ENCODE measurements at regions not wholly inside any gene's neighbourhood (a gene's known extent, or its start where the extent isn't known, plus 50 kb on each side); places are given as distances from the start of the nearest gene placed in this dataset.

DNA sequence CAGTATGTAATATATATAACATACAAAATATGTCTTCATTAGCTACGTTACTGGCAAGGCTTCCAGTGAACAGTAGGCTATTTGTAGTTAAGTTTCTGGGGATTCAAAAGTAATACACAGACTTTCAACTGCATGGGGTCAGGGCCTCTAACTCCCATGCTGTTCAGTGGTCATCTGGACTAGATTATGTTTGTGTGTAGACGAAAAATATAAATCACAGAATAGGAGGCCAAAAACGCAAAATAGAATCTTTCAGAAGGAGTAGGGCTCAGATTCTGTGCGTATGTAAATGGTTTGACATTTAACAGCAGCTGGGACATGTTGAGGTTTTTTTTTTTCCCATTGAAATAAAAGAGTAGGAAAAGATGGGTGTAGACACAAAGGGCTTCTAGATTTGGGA, 1048.7 kb upstream of the WWC1 start:
- no peak for DNase-seq

DNA sequence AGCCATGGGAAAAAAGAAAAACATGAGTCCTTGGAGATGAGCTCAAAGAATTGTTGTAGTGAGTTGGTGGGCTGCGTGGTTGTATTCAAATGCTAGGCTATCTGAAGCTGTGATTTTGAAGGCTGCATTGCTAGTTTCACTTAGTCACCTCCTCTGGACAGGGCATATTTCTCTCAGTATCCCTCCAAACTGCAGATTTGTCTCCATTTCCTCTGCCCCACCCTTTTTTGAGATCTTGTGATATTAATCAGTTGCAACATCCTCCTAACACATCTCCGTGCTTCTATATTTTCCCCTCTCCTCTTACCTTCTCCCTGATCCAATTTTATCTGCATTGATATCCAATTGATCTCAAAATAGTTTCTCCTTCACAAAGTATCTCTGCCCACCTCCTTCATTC, 1048.0 kb upstream of the WWC1 start:
- DNase-seq, result no peak

DNA sequence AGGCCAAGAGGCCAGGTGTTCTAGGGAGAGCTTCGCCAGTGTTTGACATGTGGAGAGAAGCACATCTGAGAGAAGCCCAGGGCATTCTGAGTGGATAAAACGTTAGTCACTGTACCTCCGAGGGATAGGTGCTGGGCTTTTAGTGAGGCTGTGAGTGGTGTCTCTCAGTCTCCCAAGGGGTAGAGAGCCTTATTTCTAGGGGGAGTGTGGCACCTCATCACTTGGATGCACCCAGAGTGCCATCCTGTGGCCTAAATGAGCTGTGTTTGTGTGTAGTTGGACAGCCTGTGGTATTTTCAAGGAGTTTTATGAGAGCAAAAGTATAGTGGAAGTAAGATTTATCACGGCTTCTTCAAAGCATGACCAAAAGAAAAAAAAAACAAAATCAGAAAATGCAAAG, 1046.9 kb upstream of the WWC1 start:
- DNase-seq, result no peak

DNA sequence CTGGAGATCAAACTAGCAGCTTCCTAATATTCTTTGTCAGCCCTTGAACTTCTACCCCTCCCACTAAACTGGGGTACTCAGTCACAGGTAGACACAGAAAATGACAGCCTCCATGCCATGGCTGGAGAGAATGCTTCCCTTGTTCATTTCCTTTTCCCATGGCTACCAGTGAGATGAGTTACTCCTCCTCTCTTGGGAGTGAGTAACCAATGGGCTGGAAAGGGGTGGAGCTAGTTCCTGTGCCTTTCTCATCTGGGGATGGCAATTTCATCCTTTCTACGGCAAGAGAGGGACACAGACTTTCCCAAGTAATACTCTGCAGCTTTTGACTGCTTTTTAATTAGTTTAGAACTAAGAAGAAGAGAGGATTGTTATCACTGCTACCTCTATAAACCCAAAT, 1045.6 kb upstream of the WWC1 start:
- DNase-seq, result no peak

DNA sequence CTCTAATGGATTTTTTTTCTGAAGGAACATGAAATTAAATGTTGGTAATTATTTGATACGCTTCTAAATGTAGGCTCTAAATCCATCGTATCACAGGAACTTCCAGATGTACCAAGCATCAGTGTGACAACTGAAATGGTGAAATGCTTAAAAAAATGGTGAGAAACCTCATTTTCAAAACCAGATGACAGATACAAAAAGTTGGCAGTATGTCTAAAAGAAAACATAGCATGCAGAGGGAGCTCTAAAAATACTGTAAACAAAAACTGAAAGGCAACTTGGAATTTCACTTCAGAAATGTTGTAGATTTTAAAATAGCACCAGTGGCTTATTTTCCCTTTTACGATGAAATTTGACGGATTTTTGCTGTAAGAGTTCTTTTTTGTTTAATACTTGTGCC, 1043.6 kb upstream of the WWC1 start:
- no peak for DNase-seq

DNA sequence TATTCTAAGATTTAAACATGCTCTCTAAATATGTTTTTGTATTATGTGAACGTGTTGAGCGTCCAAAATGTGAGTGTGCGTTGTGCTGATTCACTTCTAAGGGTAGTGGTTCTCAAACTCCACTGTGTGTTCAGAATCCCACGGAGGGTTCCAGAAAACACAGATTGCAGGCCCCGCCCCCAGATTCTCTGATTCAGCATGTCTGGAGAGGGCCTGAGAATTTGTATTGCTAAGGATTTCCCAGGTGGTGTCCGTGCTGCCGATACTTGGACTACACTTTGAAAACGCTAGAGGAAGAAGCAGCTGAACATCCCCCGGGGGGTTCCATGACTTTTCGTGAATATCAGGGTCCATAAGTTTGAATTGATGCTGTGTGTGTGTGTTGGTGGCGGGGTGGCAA, 1043.2 kb upstream of the WWC1 start:
- DNase-seq, result no peak

DNA sequence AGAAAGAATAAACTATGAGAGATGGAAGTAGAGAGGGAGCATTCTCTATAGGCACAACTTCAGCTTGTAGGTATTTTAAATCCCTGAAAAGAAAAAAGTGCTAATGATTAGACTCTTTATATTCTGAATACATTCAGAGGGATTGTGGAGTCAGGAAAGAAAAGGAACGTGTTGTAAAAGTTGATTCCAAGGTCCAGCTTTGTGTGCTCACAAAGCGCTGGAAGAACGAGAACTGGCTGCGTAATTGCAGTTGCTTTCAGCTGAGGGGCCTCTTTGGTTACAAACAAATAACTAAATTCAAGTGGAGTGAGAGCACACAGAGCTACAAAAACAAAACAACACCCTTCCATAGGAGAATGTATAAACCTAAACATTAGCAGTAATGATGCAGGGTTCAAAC, 1040.4 kb upstream of the WWC1 start:
- no peak for DNase-seq

DNA sequence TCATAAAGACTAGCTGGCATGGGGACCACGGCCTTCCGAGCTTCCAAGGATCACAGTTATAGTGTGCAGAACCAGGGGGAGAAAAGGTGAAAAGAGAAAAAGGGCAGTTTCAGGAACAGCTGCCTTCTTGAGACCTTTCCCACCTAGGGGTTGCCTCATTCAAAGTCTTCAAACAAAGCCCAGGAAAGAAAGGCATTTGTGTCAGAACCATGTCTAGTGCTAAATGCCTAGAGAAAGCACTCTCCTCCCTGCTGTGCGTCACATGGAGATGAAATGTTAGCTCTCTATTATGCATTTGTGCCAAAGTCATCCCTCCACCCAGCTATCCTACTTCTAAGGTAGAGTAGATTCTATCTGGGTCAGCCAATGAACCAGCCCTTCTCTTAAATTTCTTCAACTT, 1037.3 kb upstream of the WWC1 start:
- no peak for DNase-seq

DNA sequence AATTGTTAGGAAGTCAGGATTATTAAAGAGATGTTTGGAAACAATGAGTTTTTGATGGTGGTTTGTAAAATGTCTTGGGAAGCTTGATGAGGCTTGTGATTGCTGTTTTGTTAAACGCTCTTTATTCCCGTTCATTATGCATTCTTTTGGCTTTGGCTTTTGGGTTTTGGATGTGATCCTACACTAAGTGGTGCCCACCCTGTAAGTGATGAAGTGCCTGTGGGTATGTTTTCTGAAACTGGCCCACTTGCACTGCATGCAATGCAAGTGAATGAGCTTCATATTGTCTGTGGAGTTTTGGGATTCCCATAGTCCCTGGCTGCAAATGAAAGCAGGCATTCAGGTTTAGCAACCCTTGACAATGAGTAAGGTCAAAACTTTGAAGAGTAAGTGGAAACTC, 1035.5 kb upstream of the WWC1 start:
- DNase-seq, result no peak

DNA sequence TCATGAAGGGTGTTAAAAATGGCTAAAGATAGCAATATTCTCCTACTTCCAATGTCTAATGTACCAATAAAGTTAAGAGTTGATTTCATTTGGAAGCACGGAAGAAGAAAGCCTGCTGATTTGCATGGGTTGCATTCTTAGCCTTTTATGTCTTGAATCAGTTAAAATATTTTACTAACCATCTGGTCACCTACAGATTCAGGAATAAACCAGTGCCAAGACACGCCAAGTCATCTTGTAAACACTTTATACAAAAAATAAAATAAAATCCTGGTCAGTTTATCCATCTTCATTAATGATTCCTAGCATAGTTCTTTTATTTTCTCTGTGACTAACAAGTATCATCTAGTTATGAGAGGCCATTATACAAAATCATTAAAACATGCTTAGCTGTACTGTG, 1031.6 kb upstream of the WWC1 start:
- DNase-seq, result no peak

DNA sequence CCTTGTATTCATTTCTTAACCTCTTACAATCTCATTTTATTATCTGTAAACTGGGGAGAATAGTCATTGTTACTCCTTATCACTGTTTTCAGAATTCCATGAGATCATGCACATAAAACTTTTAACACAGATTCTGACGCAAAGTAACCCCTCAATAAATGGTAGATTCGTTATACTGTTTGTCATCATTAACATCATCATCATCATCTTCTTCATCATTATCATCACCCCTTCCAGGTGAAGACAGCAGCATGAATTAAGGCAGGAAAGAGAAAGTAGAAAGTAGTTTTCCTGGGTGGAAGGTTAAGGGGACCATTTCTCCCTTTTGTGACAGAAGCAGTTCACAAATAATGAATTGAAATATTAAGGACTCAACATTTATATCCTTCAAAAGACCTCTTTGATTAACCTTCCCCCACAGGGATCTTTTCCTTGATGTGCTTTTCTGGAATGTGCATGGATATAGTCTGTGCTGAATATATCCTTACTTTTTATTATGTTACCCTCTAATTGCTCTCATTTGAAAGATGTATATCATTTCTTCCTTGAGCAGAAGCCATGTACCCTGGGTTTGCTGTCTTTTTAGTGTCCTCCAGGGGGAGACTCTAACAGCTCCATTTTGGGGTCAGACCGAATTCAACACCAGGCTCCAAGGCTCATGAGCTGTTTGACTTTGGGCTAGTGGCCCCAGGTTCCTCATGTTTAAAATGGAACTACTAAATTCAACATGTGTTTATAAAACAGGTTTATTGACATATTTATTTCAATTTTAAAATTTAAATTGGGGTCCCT, 1029.9 kb upstream of the WWC1 start:
- no peak for DNase-seq

DNA sequence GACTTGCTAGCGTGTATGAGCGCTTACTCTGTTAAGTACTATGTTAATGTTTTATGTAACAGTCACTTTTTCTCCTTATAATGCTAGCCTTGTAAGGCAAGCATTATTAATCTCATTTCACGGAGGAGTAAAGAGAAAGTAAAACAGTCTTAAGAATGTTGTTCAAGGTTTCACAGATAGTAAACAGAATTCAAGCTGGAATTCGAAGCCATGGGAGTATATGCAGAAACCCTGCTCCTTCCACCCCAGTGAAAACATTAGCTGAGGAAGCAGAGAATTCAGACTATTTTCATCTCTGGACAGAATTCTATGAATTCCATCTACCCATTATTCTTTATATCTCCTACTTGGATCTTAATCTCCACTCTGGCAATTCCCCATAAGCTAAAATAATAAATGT, 1028.3 kb upstream of the WWC1 start:
- DNase-seq, result no peak

DNA sequence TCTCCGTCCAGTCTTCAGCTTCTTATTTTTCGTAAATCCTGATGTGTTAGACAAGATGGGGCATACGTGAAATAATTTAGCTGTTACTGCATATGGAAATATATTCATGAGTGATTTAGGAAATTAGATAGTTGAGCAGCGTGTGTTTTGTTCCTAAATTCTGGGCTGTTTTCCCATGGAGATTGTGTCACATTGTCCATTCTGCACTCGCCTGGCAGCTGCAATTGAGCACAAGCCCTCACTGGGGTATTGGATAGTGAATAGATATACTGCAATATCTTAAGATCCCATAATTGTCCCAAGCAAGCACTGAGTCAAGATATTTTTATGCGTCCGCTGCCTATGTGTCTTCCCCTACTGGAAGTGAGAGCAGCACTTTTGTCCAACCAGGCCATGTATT, 1027.1 kb upstream of the WWC1 start:
- no peak for DNase-seq

DNA sequence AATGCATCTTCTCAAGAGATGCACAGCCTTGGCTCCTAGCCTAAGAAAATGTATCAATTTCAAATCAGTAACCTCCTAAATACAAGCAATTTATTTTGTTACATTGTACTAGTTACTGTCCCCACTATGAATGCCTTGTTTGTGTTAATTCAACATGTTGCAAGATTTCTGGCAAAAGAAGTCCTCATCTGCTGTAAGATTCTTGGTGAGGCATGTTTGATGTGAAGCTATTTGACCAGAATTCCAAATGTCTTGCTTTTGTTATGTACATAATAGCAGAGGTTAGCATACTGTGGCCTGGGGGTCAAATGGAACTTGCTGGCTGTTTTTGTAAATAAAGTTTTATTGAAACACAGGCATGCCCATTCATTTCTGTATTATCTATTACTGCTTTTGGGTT, 1023.1 kb upstream of the WWC1 start:
- no peak for DNase-seq

DNA sequence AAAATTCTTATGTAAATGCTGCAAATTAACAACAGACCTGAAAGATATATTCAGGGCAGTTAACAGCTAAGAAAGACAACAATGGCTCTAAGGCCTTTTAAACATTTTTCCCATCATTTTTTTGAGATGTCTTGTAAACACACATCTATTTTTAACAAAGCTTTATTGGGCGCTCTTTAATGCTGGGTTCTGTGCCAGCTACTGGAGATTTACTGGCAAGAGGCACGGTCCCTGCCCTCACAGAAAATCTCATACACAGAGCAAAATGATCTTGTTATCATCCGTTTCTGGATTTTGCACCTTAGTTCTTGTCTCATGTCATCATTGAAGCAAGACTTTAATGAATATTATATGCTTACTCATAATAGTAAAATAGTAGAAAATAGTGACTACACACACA, 1022.3 kb upstream of the WWC1 start:
- no peak for DNase-seq

DNA sequence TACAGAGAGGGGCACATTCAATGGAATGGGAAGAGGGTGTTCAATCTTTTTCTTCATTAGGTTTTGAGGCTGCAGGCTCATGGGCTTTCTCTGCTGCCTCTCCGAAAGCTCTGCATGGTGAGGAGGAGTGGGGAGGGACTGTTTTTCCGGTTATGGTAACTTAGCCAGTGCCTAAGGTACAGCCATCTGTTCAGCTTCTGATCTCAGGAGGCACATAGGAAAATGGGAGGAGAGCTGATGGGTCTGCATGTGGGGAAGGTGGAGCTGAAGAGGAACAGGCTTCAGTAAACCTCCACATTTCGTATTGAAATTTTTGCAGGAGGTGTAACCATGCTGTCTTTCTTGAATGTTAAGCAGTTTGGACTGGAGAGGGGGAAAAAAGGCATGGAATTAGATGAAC, 1020.4 kb upstream of the WWC1 start:
- no peak for DNase-seq

DNA sequence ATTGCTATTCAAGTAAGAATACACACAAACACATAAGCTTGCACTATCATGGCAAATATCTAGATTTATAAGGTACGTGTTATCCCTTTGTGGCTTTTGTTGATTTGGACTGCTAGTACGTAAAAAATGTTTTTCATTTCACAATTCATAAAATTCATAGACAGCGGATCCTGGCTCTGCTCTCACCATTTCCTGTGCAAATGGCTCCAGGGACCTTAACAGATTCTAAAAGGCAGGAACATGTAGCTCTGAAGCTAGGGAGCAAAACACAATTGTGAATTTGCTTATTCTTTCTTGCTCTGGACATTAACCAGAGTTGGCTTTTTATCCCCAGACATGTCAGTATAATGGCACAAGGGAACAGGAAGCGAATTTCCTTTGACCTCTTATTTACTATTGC, 1019.9 kb upstream of the WWC1 start:
- DNase-seq, result no peak

DNA sequence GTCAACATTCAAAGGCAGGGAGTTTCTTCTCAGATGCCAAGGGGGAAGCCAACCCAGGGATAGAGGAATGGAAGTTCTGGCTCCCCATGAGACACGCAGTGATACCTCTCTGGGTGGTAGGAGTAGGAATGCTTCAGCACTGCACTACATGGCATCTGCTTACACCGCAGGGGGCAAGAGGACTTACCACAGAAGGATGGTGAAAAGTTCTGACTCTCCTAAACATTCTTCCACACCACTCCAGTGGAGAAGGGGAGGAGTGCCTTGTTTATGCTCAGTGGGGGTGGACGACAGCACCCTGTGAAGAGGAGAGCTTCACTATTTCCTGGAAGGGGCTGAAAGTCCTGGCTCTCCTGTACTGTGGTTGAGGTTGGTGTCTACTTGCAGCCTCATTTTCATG, 1011.3 kb upstream of the WWC1 start:
- DNase-seq, result no peak

DNA sequence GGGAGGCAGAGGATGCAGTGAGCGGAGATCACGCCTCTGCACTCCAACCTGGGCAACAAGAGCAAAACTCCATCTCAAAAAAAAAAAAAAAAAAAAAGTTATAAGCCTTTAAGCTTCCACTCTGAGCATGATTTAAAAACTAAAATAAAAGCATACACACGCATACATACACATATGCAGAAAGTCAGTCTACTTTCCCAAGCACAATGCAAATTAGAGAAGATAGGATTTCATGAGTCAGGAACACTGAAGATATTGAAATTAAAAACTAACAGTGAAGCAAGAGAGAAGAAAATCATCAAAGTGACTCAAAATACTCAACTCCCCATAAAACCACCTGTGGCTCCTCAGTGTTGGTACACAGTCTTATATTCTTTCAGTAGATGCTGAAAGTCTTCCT, 1009.5 kb upstream of the WWC1 start:
- DNase-seq, result no peak

DNA sequence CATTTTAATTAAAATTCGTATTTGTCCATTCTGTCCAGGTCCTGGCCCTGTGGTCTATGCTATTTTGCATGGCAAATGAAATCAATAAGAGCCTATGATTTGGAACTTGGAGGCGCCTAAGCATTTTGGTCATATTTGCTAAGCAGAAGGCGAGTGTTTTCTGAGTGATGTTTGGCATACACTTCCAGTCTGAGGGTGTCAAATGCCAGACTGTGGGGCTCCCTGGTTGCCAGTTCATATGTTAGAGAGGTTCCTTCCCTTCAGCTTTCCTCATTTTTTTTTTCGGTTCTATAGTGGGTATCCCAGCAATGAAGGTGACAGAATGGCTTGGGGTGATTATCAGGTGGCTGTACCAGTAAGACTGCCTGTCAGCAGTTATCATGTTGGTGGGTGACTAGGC, 1007.8 kb upstream of the WWC1 start:
- DNase-seq, result no peak

DNA sequence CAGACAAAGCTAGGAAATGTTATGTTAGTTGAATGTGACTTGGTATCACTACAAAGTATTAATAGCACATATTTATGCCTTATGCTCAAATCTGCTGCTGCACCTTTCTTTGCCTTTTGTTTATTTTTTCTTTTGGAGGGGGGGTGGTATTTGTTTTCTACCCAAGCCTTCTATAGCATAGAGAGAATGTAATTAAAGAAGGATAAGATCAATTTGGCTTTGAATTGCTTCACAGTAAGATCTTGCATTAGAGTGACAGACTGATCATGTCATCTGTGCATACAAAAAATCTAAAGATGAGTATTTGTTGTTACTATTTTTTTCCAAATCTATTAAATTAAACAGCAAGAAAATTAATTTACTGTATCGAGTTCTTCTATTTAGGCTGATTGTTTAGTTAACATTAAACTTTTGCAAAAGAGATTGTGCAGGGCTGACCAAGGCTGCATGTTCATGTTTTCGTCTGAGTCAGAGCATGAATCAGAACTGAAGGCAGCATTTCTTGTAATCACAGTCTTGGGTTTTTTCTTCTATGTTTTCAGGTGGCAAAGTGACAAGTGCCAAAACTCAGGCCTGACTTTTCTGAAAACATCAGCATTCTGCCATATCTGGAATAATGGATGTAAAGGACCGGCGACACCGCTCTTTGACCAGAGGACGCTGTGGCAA, 1007.1 kb upstream of the WWC1 start:
- no peak for DNase-seq

DNA sequence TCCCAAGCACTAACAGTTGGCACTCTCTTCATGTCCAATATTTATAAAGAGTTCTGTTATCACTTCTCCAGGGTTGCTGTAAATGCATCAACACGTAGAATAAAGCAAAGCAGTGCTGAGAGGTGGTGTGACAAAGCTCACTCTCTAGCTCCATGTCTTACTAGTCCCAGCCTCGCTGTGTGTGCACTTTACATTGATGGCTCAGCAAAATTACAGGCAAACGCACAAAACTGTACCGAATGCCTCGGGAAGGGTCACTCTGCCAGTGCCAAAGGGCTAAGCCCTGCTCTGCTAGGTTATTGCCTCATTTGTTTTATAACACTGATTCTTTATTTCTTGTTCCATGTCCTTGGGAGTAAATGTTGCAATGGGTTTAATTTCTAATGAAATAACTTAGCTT, 1005.9 kb upstream of the WWC1 start:
- DNase-seq, result no peak

DNA sequence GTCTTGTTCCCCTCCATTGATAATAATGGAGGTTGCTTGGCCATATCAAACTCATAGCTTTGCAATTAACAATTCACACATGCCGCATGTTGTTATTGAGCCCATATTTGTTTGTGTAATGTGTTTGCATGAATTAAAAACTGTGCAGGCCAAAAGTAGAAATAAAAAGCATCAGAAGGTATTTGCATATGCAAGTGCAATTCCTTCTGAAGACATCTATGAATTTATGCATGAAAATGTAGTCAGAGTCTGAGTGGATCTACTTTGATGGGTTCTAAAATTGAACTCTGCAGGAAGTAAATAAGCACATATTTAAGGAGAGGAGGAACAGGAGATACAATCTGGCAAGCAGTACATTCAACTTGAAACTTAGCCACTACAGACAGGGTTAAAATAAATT, 1004.6 kb upstream of the WWC1 start:
- DNase-seq, result no peak

DNA sequence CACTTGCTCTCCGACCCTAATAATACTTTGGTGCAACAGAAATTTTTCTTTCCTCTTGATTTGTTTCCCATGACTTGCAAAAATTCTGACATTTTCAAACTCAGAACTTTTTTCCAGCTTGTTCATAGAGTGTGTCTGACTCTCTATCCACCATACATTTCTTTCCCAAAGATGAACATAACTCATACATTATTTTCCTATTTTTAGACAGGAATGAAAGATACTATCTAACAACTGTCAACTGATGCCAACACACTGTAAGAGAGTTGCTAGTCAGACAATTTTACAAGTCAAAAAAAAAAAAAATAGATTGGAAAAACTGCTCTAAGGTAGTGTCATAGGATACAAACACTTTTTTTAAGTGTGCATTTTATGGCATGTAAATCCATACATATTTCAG, 1001.0 kb upstream of the WWC1 start:
- DNase-seq, result no peak

Data from NCI-H1092 treated with DMSO at 0.1 percent for 48 hours (cell line).